GM19035 (cell line): ENCODE measurements at regions not wholly inside any gene's neighbourhood (a gene's known extent, or its start where the extent isn't known, plus 50 kb on each side); places are given as distances from the start of the nearest gene placed in this dataset.
A peak's percentile ranks its signal among the peaks of the same experiment; 100 is the strongest.

ENCODE experiments used
- ATAC-seq: cut with Tn5 transposase; IDR thresholded peaks from one replicate; pipeline ENCODE4 v1.9.1; 2021; ENCODE audit not compliant: unreplicated experiment

DNA sequence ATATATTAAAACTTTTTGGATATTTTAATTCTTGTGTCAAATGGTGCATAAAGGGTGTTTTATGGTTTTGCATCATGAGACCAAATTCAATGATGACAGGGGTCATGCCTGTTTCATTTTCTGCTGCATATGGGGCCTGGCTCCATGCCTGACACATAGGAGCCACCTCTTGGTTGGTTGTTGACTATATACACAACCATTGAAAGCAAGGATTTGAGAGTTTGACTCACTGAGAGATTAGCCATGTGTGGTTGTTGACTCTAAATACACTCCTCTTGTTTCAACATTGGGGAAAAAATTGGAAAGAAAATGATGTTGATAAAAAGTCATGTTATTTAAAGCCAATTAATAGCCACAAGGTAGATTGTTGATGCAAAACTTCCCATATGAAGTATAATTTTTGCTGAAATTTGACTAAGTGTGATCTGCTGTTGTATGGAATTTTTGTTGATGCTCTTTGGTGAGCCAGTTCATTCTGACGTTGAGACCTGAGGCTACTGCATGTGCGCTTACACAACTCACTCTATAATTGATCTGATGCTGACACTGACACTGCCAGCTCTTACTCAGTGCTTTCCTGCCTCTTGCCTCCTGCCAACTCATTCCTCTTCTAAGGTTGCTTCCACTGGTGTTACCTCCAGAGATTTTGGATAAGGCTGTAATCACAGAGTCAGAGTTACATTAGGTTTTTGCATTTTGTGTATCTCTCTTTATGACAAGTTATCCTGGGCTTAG is 446.2 kb upstream of the SLC14A2 start:
- ATAC-seq, result no peak

DNA sequence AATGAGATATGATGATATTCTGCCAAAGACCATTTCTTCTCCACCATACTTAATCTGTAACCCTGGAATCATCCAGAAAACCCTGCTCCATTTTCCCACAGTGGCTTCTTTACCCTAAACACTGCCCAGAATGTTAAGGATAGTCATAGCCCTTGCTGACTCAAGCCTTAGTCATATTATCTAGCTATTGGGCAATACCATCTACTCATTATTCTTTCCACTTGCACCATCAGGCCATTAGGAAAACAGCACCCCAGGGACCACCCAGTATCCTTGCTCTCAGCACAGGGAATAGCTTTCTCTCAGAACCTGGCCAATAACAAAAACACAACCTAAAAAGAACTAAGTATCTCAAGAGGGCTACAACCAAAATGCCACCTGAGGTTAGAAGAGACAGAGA is 445.7 kb upstream of the SLC14A2 start:
- ATAC-seq, result no peak

DNA sequence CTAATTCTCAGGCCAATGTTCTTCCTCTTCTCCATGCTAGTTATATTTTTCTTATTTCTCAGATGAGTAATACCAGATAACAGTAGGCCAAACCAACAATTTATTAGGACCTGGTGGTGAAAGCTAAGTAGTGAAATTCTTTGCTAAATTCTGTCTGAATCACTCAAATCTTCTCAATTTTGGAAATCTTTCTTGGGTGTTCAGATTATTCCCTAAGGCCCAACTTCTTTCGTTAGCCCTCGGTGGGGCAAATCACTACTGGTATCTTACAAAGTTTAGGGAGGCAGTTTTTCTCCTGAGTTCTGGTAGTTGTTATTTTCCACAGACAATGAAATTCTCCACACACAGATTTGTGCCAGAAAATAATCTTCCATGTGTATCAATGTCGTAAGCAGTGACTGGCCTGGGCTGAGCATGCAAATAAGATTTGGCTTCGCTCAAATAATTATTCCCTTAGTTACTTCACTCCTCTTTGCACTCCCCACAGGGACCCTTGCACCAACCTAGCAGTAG is 443.5 kb upstream of the SLC14A2 start:
- no peak for ATAC-seq

DNA sequence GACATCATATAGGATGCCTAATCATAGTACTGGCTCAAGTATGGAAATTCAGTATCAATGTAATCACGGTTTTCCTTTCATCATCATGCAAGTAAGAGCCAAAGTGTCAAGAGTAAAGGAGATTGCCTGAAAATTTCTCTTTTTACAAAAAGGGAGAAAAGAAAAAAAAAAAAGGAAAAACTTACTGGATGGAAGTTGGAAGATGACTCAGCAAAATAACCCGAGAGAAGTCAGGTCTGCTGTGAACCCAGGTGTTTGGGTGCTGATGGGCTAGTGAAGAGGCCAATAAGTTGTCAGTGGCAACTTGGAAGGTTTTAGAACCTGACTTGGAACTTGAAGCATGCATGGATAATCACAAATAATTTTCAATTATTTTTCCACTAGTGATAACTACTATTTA is 441.9 kb upstream of the SLC14A2 start:
- ATAC-seq, result no peak

DNA sequence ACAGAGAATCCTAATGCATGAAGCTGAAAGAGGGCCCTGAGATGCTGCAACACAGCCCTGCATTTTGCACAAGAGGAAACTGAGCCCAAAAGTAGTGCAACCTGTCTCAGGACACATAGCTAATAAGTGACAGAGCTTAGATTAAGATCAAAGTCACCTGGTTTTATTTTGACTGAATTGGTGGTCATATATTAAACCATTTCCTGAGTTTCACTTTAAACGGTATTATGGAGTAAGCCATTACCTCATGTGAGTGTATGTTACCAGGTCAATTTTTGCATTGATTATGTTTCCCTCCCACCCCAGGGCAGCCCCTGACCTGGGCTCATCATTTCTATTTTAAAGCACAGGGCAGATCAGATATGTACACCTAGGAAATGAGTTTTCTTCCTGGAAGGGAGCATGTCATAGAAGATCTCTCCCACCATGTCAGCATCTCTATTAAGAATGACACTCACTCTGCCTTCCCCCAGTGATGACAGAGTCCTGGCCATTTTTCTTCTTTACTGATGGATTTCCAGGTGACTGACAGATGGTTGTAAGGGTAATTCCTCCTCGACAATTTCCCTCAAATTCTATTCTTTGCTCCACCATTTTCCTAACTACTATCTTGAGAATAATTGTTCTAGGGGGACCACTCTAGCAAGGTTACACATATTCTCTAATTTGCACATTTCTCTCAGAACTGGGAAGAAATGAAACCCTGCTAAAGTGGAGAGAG is 441.3 kb upstream of the SLC14A2 start:
- no peak for ATAC-seq

DNA sequence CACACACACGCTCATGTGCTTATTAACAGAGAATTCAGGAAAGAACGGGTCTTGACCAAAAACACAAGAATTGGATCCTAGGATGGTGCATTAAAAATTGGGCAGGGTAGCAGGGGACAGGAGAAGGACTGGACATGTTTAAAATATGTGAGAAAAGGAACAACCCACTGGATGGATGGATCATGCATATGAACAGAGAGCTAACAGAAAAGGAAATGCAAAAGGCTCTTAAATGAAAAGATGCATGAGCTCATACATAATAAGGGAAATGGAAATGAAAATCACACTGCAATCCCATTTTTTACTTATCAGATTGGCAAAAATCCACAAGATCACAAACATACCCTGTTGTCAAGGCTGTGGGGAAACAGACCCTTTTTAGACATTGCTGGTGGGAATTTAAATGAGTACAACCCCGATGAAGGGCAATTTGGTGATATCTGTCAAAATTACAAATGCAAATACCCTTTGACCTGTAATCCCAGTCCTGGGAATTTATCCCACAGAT is 440.6 kb upstream of the SLC14A2 start:
- no peak for ATAC-seq

DNA sequence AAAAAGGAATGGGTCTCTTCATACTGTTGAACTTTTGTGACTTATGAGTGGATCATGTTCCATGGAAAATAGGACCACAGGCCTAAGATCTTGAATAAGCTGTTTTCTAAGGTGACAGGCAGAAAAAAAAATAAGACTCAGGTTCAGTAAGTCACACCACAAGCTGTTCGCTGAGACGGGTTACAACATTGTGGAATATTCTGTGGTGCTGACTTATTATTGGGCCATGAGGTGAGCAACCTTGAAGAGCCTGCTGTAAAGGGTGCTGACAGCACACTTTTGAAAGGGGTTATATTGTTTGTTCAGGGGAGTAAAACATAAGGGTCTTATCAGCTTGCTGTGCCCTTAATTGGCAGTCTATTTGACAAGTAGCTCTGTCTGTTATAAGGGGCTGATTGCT is 439.8 kb upstream of the SLC14A2 start:
- no peak for ATAC-seq

DNA sequence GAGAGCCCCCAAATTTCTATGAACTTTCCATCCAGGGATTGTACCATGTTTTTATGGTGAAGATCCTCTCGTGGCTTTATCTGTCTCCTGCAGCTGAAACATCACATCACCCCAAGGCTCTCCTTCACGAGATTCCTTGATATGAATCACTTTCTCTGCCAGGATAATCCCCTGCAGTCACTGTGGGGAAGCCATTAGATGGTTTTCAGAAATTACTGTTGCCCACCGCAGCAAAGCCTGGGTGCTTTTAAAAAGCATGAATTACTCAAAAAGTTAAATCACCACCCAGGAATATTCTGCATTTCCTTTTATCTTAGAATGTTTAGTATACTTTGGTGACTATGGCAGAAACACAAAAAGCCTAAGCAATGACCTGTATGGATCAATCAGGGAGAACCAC is 428.4 kb upstream of the SLC14A2 start:
- ATAC-seq, result no peak

DNA sequence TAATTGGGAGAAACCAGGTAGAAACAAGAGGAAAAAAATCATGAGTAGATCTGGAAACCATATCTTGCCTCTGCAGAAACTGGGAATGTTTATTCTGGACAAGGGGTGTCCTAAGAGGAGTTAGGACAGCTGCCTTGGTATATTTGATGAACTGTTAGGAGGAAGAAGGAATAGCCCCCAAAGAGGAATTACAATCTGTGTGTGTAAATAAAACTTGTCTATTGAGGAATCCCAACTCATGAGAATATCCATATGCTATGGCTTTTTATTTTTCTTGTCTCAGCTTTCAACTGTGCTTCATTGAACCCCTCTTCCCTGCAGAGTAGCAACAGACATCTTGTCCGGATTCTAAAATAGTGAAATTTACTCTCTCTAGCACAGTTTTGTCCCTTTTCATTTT is 423.5 kb upstream of the SLC14A2 start:
- ATAC-seq, result no peak

DNA sequence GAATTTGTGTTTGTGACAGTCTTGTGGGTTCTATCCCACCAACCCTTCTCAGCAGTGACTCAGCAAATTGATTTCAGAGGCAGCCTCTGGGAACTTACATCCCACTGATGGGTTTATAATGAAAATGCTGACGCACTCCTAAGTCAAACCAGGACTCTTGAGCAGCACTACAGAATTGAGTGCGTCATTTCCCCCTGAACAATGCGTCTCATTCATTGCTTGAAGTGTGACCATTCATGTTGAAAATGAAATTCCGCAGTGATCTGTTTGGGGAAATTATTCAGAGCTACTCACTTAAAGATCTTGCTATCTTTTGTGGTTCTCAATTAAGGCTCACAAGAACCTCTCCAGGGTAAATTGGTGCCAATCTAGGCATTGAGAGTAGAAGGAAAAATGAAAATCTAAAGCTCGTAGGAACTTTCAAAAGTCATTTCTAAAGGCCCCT is 417.7 kb upstream of the SLC14A2 start:
- peak; percentile 99 for ATAC-seq

DNA sequence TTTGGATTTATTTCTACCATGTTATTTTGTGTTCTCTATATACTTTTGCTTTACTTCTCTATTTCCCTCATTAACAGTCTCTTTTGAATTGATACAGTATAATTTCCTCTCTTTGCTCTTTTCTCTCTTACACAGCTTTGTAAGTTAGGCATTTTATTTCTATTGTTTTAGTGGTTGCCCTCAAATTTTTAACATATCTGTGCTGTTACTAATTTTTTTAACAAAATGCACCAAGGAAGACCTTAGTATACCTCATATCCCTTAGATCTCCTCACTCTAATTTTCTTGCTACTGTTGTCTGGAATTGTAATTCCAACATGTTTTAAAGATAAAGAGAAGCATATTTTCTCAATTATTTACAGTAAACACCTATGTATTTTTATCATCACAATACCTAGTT is 416.8 kb upstream of the SLC14A2 start:
- no peak for ATAC-seq

DNA sequence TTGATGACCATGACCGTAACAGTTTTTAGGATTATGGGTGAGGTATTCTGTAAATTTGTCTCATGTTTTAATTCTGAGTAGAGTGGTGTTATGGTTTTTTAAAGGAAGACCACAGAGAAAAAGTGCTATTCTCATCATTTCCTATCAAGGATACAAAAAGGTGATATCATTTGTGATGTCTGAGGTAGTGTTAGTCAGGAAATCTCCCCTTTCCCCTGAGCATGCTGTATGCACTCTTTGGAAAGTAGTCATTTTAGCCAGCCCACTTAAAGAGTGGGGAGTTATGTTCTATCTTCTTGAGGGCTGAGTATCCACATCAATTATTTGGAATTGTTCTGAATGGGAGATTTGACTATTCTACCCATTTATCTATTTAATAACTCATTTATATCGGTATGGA is 414.2 kb upstream of the SLC14A2 start:
- ATAC-seq, result no peak

DNA sequence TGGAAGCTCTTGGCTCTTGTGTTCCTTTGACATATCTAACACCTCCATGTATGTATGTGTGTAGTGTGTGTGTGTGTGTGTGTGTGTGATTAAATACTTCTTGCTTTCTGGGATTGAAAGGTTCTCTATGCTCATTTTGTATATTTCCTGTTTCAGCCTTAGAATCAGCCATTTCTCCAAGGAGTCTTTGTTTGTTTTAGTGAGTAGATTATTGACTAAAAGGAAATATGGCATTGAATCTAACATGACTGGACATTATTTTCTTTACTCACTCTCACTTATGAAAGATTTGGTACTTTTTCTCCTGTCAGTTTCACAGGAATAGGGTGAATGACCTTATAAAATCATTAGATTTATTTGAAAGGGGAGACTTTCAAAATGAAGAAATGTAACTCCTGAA is 413.8 kb upstream of the SLC14A2 start:
- ATAC-seq, result no peak

DNA sequence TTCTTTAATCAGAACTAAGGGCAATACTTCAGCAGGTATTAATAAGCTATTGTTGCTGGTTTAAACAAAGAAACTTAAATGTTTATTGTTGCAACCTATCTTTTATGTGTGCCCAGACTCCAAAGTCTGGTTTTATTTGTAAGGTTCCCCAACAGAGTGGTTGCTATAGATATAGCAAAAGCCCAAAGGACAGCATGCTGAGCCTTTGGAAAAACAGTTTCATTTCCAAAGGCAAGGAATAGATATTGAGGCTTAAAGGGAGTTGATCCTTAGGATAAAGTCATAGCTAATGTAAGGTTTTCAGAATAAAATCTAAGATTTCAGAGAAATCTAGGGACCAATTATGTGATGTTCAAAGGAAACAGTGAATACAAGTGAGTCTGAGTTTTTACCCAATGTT is 413.2 kb upstream of the SLC14A2 start:
- no peak for ATAC-seq

DNA sequence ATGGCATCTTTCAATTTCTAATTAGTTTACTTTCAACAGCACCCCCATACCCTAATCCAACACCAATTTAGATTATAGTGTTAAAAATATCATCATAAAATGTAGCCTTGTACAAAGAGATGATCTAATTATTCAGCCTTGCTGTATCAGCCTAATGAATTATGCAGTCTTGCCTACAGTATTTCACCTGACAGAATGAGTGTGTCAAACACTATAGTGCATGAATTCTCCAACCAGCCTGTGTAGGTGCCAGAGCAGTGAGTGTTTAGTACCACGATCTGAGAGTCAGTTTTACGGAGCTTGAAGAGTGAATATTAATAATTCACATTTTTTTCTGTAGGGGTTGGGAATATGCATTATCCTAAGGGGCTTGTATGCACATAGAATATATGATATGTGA is 411.6 kb upstream of the SLC14A2 start:
- ATAC-seq, result no peak

DNA sequence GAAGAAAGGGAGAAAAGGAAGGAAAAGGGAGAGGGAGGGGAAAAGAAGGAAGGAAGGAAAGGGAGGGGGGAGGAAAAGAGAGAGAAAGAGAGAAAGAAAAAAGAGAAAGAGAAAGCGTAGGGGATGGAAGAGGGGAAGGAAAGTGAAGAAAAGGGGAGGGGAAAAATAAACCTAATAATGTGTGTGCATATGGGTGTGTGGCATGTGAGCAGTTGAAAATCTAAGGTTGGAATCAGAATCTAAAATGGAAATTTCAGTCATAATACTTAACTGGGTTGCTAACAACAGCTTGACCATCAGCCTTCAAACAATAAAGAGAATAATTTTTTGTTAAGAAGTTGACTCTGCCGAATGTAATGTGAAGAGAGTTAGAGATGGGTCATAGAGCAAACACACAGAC is 407.9 kb upstream of the SLC14A2 start:
- ATAC-seq, result no peak

DNA sequence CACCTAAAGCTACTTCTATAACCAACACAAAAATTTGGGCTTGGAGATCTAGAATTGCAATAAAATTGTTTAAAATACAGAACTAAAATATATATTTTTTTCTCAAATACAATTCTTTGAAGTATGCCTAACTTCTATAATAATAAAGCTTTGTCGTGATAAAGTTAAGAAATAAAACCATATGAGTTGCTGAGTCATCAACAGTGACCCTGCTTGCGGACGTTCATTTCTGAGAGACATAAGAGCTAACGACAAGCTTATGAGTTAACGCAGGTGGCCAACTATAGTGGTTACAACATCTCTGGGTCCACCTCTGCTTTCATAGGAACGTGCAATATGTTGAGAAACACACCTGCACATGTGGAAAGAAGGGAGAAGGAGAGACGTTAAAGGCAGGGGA is 407.1 kb upstream of the SLC14A2 start:
- no peak for ATAC-seq

DNA sequence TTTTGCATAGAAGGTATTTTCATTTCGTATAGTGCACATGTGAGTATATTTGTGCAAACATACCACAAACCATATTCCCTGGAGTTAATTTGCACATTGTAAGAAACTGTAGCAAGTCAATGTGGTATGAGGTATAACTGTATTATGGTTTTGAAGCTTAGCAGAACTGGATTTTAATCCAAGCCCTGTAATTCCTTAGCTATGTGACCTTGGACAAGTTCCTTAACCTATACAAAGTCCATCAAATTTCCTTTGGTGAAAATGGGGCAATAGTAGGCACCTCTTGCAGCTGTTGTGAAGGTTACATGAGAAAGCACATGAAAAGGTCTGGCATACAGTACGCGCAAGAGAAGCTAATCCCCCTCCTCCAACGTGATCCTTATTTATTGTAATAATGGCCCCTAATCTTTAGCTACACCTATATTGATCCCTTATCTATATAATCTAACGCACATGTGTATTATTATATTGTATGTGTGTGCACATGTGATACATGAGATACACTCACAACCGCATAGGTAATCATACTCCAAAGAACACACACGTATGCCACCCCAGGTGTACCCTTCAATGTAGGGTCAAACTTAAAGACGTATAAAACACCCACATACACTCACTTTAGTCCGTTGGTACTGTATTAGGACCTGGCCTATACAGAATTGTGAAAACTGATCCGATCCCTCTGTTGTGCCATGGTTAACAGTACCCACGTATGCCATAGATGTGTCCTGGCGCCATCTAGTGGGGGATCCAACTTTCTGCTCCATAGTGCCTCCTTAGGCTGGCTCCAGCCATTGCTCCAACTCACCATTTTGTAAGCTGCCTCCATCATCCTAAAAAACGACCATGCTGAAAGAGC is 402.9 kb upstream of the SLC14A2 start:
- ATAC-seq, result peak; percentile 99

DNA sequence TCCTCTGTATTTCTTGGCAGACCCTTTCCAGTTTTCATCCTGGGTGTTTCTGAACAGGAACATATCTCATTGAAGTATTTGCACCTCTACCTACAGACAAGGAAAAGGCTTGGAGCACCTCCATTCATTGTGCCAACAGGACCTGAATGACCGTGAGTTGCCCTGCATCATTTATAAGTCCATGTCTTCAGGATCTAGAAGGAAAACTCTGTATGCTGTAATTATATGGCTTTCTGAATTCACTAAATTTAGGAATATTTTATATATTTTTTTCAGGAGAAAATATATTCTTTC is 402.3 kb upstream of the SLC14A2 start:
- ATAC-seq, result peak; percentile 15

DNA sequence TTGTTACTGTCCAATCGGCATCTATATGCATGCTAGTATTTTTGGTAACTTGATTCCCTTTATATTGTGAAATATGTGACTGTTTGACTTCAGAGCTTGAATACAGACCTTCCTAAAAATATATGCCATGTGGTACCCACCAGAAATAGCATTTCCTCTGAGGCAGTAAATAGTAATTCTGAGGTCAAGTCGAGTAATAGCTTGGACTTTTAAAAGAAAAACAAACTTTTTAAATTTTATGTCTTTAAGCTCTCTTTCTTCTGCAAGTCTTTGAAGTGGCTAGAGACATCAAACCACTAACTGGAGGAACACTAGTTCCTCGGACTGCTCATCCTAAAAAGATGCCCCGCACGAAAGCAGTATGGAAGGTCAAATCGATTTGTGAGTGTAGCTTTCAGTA is 396.8 kb upstream of the SLC14A2 start:
- no peak for ATAC-seq

DNA sequence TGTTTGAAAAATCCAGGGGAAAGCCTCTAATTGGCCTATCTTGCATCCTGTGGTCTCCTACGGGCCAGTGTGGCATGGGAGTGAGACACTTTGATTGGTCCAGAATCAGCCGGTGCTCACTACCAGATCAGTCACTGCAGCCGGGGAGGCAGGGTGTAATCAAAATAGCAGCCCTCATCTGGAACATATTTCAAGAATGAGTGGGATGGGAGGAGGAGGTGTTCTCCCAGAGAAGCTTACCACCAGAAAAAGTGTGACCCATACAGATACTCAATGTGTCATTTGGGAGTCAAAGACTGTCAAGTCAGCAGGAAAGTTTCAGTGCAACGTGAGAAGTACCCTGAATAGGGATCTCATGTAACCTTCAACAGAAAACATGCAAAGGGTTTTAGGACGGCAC is 393.9 kb upstream of the SLC14A2 start:
- ATAC-seq, result no peak

DNA sequence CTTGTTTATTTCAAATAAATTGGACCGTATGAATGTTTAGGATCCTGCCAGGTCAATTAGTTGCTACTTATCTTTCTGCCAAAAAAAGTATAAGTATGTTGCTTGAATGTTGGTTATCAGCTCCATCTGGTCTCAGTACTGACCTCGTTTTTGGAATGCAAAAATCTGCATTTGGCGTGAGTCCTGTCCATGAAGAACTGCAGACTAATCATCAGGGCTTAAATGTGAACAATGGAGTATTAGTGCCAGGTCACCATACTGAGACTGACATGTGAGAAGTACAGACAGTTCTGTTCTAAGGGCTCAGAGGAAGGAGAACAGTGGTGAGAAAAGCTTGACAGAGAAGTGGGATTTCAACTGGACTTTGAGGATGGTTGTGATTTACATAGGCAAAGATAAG is 393.1 kb upstream of the SLC14A2 start:
- no peak for ATAC-seq
